ENCODE measurements at regions not wholly inside any gene's neighbourhood (a gene's known extent, or its start where the extent isn't known, plus 50 kb on each side); places are given as distances from the start of the nearest gene placed in this dataset.

DNA sequence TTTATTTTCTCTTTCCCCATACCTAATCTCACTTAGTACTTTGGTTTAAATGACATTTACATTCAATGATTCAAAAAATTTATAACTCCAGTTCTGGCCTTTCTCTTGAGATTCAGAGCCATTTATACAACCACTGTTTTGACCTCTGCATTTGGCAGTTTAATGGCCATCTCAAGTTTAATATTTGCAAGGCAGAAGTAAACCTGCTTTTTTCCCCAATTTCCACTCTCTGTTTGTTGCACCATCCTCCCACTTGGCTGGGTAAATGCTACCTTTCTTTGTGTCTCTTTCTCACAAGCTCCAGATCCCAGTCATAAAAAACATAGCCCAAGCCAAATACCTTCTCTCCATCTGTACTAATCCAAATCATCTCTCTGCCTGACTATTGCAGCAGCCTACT lies 315.2 kb upstream of the MTPN start:
- no peak for DNase-seq (ENCODE audit: low read depth, low spot score)
- no peak for ATAC-seq
- CTCF ChIA-PET, result no interaction called here
- Histone ChIP-seq H3K4me1 (ENCODE audit: control insufficient read depth, insufficient read depth, low read length) (no peaks in the 10 kb centered on the region), H3K27me3 (ENCODE audit: control insufficient read depth, insufficient read depth, low read length) (no peaks in the 10 kb centered on the region), H3K9me3 (ENCODE audit: control insufficient read depth, insufficient read depth, low read depth, low read length) (no peaks in the 10 kb centered on the region), H3K4me3 (ENCODE audit: low read depth in 2 of 2, low read length in 2 of 2) (no peak overlapping the region), H3K36me3 (ENCODE audit: control insufficient read depth, insufficient read depth, low read length) (no peaks in the 10 kb centered on the region), H3K27ac (ENCODE audit: low read length) (no peak overlapping the region)
- in situ Hi-C loops (cut with HindIII; ENCODE audit: low pct_unique_long_range_greater_than_20kb, low sequenced_read_pairs), result no loop called here
- TF ChIP-seq, protein P1, sequence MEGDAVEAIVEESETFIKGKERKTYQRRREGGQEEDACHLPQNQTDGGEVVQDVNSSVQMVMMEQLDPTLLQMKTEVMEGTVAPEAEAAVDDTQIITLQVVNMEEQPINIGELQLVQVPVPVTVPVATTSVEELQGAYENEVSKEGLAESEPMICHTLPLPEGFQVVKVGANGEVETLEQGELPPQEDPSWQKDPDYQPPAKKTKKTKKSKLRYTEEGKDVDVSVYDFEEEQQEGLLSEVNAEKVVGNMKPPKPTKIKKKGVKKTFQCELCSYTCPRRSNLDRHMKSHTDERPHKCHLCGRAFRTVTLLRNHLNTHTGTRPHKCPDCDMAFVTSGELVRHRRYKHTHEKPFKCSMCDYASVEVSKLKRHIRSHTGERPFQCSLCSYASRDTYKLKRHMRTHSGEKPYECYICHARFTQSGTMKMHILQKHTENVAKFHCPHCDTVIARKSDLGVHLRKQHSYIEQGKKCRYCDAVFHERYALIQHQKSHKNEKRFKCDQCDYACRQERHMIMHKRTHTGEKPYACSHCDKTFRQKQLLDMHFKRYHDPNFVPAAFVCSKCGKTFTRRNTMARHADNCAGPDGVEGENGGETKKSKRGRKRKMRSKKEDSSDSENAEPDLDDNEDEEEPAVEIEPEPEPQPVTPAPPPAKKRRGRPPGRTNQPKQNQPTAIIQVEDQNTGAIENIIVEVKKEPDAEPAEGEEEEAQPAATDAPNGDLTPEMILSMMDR (IDR thresholded peaks at IDR 0.05), result no peak
- TF ChIP-seq SIN3A (IDR thresholded peaks at IDR 0.05; ENCODE audit: borderline replicate concordance, insufficient read depth, low read depth, low read length) (no peak), TCF7L2 (IDR thresholded peaks at IDR 0.05; ENCODE audit: low read depth, low read length) (no peak), POLR2AphosphoS5 (IDR thresholded peaks at IDR 0.05; ENCODE audit: low read depth, low read length) (no peak)
- TF ChIP-seq, protein P2, sequence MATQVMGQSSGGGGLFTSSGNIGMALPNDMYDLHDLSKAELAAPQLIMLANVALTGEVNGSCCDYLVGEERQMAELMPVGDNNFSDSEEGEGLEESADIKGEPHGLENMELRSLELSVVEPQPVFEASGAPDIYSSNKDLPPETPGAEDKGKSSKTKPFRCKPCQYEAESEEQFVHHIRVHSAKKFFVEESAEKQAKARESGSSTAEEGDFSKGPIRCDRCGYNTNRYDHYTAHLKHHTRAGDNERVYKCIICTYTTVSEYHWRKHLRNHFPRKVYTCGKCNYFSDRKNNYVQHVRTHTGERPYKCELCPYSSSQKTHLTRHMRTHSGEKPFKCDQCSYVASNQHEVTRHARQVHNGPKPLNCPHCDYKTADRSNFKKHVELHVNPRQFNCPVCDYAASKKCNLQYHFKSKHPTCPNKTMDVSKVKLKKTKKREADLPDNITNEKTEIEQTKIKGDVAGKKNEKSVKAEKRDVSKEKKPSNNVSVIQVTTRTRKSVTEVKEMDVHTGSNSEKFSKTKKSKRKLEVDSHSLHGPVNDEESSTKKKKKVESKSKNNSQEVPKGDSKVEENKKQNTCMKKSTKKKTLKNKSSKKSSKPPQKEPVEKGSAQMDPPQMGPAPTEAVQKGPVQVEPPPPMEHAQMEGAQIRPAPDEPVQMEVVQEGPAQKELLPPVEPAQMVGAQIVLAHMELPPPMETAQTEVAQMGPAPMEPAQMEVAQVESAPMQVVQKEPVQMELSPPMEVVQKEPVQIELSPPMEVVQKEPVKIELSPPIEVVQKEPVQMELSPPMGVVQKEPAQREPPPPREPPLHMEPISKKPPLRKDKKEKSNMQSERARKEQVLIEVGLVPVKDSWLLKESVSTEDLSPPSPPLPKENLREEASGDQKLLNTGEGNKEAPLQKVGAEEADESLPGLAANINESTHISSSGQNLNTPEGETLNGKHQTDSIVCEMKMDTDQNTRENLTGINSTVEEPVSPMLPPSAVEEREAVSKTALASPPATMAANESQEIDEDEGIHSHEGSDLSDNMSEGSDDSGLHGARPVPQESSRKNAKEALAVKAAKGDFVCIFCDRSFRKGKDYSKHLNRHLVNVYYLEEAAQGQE (IDR thresholded peaks at IDR 0.05; ENCODE audit: insufficient read depth in 1 of 2, low read depth in 2 of 2, low read length in 1 of 2), result no peak
- intact Hi-C loops (cut with micrococcal nuclease; ENCODE audit: unreplicated experiment), result no loop called here
- BruUV-seq (replicated peaks), result no TSS peak
- POLR2A ChIA-PET, result no interaction called here

- no peaks in the 10 kb centered on the region for H3K9me3 ChIP-seq (ENCODE audit: control insufficient read depth, insufficient read depth, low read depth, low read length)
- TF ChIP-seq, protein P1 (IDR thresholded peaks at IDR 0.05), result no peak
- TF ChIP-seq POLR2AphosphoS5 (IDR thresholded peaks at IDR 0.05; ENCODE audit: low read depth, low read length) (no peak), TCF7L2 (IDR thresholded peaks at IDR 0.05; ENCODE audit: low read depth, low read length) (no peak), SIN3A (IDR thresholded peaks at IDR 0.05; ENCODE audit: borderline replicate concordance, insufficient read depth, low read depth, low read length) (no peak)
- TF ChIP-seq, protein P2 (IDR thresholded peaks at IDR 0.05; ENCODE audit: insufficient read depth in 1 of 2, low read depth in 2 of 2, low read length in 1 of 2), result no peak
- no peaks in the 10 kb centered on the region for H3K27me3 ChIP-seq (ENCODE audit: control insufficient read depth, insufficient read depth, low read length)
- H3K4me3 ChIP-seq (ENCODE audit: low read depth in 2 of 2, low read length in 2 of 2), result no peak overlapping the region
- no TSS peak for BruUV-seq (replicated peaks)
- intact Hi-C loops (cut with micrococcal nuclease; ENCODE audit: unreplicated experiment) (no loop called here), in situ Hi-C loops (cut with HindIII; ENCODE audit: low pct_unique_long_range_greater_than_20kb, low sequenced_read_pairs) (no loop called here)
- ATAC-seq (no peak), DNase-seq (ENCODE audit: low read depth, low spot score) (no peak)
- CTCF ChIA-PET, result no interaction called here
- H3K36me3 ChIP-seq (ENCODE audit: control insufficient read depth, insufficient read depth, low read length), result no peaks in the 10 kb centered on the region
- POLR2A ChIA-PET, result no interaction called here
- no peak overlapping the region for H3K27ac ChIP-seq (ENCODE audit: low read length)
- no peaks in the 10 kb centered on the region for H3K4me1 ChIP-seq (ENCODE audit: control insufficient read depth, insufficient read depth, low read length)
Measured at GRCh38 chr7:136290351-136290750, 313.2 kb upstream of the MTPN start.

All from Panc1 (cell line).